ENCODE measurements at regions not wholly inside any gene's neighbourhood (a gene's known extent, or its start where the extent isn't known, plus 50 kb on each side); places are given as distances from the start of the nearest gene placed in this dataset.
"Not testable (repeated sequence)": the region's sequence is repeated elsewhere in the genome, so short reads cannot be mapped to it uniquely, and the experiment has no call there.

GRCh38 chr1:69082312-69082711 lies 485.4 kb upstream of the LRRC7 start:
- ChIA-PET POLR2A (no interaction called here), CTCF (no interaction called here)
- H3K4me3 Mint-ChIP-seq = no peak overlapping the region
- H3K27ac Mint-ChIP-seq = no peak overlapping the region
- H3K36me3 Mint-ChIP-seq (ENCODE audit: low read depth) = no peaks in the 10 kb centered on the region
- no peaks in the 10 kb centered on the region for H3K4me1 Mint-ChIP-seq (ENCODE audit: low read depth)
- H3K27me3 Mint-ChIP-seq (ENCODE audit: low read depth) = no peaks in the 10 kb centered on the region
- no peaks in the 10 kb centered on the region for H3K9me3 Mint-ChIP-seq (ENCODE audit: insufficient read depth)
- no peak for ATAC-seq
- DNase-seq = no peak

GRCh38 chr1:69086148-69086547 lies 481.6 kb upstream of the LRRC7 start:
- ATAC-seq (no peak), DNase-seq (no peak)
- Mint-ChIP-seq H3K4me1 (ENCODE audit: low read depth) (no peaks in the 10 kb centered on the region), H3K36me3 (ENCODE audit: low read depth) (no peaks in the 10 kb centered on the region), H3K27me3 (ENCODE audit: low read depth) (no peaks in the 10 kb centered on the region), H3K9me3 (ENCODE audit: insufficient read depth) (peaks cover 3% of the 10 kb centered on the region), H3K27ac (no peak overlapping the region), H3K4me3 (no peak overlapping the region)
- ChIA-PET CTCF (no interaction called here), POLR2A (no interaction called here)

DNA sequence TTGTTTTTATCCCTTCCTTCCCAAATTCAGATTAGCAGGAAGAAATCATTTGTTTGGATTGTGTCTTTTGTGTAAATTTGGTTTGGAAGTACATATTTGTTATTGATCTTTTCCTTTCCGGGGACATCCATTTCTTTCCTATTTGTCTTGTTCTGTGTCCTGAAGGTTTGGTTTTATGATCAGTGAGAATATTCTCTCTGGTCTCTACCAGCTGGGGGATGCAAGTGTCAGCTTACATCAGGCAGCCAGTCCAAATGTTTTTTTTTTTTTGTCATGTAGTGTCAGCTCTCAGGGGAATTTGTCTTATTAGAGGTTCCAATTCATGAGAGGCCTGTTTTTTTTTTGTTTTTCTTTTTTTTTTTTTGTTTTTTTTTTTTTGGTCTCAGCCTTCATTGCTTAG lies 479.2 kb upstream of the LRRC7 start:
- no peaks in the 10 kb centered on the region for H3K4me1 Mint-ChIP-seq (ENCODE audit: low read depth)
- H3K27ac Mint-ChIP-seq = no peak overlapping the region
- CTCF ChIA-PET = no interaction called here
- ATAC-seq (no peak), DNase-seq (no peak)
- no peaks in the 10 kb centered on the region for H3K27me3 Mint-ChIP-seq (ENCODE audit: low read depth)
- POLR2A ChIA-PET = no interaction called here
- peaks cover 3% of the 10 kb centered on the region for H3K9me3 Mint-ChIP-seq (ENCODE audit: insufficient read depth)
- H3K4me3 Mint-ChIP-seq = no peak overlapping the region
- H3K36me3 Mint-ChIP-seq (ENCODE audit: low read depth) = no peaks in the 10 kb centered on the region

GRCh38 chr1:69090170-69090569 lies 477.6 kb upstream of the LRRC7 start:
- Mint-ChIP-seq H3K27me3 (ENCODE audit: low read depth) (no peaks in the 10 kb centered on the region), H3K4me1 (ENCODE audit: low read depth) (no peaks in the 10 kb centered on the region), H3K9me3 (ENCODE audit: insufficient read depth) (peaks cover 3% of the 10 kb centered on the region), H3K36me3 (ENCODE audit: low read depth) (no peaks in the 10 kb centered on the region), H3K27ac (no peak overlapping the region), H3K4me3 (no peak overlapping the region)
- ATAC-seq = no peak
- ChIA-PET POLR2A (no interaction called here), CTCF (no interaction called here)
- DNase-seq = no peak

- Mint-ChIP-seq H3K4me1 (ENCODE audit: low read depth) (no peaks in the 10 kb centered on the region), H3K27me3 (ENCODE audit: low read depth) (no peaks in the 10 kb centered on the region), H3K36me3 (ENCODE audit: low read depth) (no peaks in the 10 kb centered on the region), H3K9me3 (ENCODE audit: insufficient read depth) (peaks cover 3% of the 10 kb centered on the region), H3K4me3 (no peak overlapping the region), H3K27ac (no peak overlapping the region)
- ATAC-seq (no peak), DNase-seq (no peak)
- ChIA-PET POLR2A (no interaction called here), CTCF (no interaction called here)
Observed at GRCh38 chr1:69090752-69091151, 477.0 kb upstream of the LRRC7 start.

- not testable (repeated sequence) for H3K4me3 Mint-ChIP-seq, ATAC-seq
Observed at GRCh38 chr1:69102058-69102457, 465.7 kb upstream of the LRRC7 start.

DNA sequence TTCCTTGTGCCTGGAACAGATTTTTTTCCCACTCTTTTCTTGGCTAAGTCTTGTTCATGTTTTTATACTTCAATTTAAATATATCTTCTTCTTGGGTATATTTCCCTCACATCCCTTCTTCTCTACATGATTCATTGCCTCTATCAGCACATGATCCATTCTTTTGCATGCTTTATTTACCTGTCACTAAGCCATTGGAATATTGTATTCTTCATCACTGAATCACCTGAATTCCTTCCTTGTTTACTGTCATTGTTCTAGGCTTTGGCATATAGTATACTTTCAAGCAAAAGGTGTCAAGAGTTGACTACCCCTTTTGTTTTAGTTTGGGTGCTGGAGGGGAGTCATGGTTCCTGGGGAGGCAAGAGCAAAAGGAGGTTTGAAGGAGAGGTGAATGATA lies 464.5 kb upstream of the LRRC7 start:
- ChIA-PET POLR2A (no interaction called here), CTCF (interaction anchor here (0.6 kb wide), 1 partner anchor 292 kb away, joined by 3 read pairs; no protein-coding TSS in a partner anchor)
- H3K9me3 Mint-ChIP-seq (ENCODE audit: insufficient read depth) = no peaks in the 10 kb centered on the region
- no peak overlapping the region for H3K4me3 Mint-ChIP-seq
- ATAC-seq (no peak), DNase-seq (no peak)
- H3K27me3 Mint-ChIP-seq (ENCODE audit: low read depth) = no peaks in the 10 kb centered on the region
- no peaks in the 10 kb centered on the region for H3K36me3 Mint-ChIP-seq (ENCODE audit: low read depth)
- no peak overlapping the region for H3K27ac Mint-ChIP-seq
- H3K4me1 Mint-ChIP-seq (ENCODE audit: low read depth) = no peaks in the 10 kb centered on the region

More at GRCh38 chr1:69102058-69102457, 465.7 kb upstream of the LRRC7 start:
- DNase-seq; POLR2A ChIA-PET; H3K9me3 Mint-ChIP-seq (ENCODE audit: insufficient read depth); H3K4me1 Mint-ChIP-seq (ENCODE audit: low read depth); H3K27ac Mint-ChIP-seq; H3K36me3 Mint-ChIP-seq (ENCODE audit: low read depth); CTCF ChIA-PET; H3K27me3 Mint-ChIP-seq (ENCODE audit: low read depth): not testable (repeated sequence)

- DNase-seq (no peak), ATAC-seq (no peak)
- Mint-ChIP-seq H3K27ac (no peak overlapping the region), H3K4me3 (no peak overlapping the region), H3K27me3 (ENCODE audit: low read depth) (no peaks in the 10 kb centered on the region), H3K9me3 (ENCODE audit: insufficient read depth) (no peaks in the 10 kb centered on the region), H3K36me3 (ENCODE audit: low read depth) (no peaks in the 10 kb centered on the region), H3K4me1 (ENCODE audit: low read depth) (no peaks in the 10 kb centered on the region)
- POLR2A ChIA-PET = no interaction called here
- CTCF ChIA-PET = no interaction called here
Observed at GRCh38 chr1:69103705-69104385, 463.9 kb upstream of the LRRC7 start.

DNA sequence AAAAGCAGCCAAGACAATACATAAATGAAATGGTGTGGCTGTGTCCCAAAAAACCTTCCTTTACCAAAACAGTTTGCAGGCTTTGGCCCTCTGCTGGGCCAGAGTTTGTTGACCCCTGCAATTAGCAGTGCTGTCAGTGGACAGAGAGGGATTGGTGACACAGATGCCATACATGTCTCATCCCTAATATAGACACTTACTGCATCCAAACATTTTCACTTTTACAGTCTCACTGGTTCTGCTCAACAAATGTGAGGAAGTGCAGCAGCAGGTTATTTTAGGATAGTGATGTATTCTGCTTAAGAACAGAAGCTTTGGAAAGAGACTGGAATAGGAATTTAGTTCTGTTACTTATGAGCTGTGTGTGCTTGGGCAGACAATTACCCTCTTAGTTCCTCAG lies 462.8 kb upstream of the LRRC7 start:
- Mint-ChIP-seq H3K36me3 (ENCODE audit: low read depth) (no peaks in the 10 kb centered on the region), H3K4me3 (no peak overlapping the region), H3K27me3 (ENCODE audit: low read depth) (no peaks in the 10 kb centered on the region), H3K27ac (no peak overlapping the region), H3K4me1 (ENCODE audit: low read depth) (no peaks in the 10 kb centered on the region), H3K9me3 (ENCODE audit: insufficient read depth) (no peaks in the 10 kb centered on the region)
- DNase-seq (no peak), ATAC-seq (no peak)
- ChIA-PET POLR2A (no interaction called here), CTCF (no interaction called here)

- Mint-ChIP-seq H3K4me1 (ENCODE audit: low read depth) (no peaks in the 10 kb centered on the region), H3K27me3 (ENCODE audit: low read depth) (no peaks in the 10 kb centered on the region), H3K4me3 (no peak overlapping the region), H3K9me3 (ENCODE audit: insufficient read depth) (peaks cover 6% of the 10 kb centered on the region), H3K27ac (no peak overlapping the region), H3K36me3 (ENCODE audit: low read depth) (no peaks in the 10 kb centered on the region)
- ATAC-seq (no peak), DNase-seq (no peak)
- ChIA-PET POLR2A (no interaction called here), CTCF (no interaction called here)
Observed at GRCh38 chr1:69109277-69109676, 458.4 kb upstream of the LRRC7 start.

DNA sequence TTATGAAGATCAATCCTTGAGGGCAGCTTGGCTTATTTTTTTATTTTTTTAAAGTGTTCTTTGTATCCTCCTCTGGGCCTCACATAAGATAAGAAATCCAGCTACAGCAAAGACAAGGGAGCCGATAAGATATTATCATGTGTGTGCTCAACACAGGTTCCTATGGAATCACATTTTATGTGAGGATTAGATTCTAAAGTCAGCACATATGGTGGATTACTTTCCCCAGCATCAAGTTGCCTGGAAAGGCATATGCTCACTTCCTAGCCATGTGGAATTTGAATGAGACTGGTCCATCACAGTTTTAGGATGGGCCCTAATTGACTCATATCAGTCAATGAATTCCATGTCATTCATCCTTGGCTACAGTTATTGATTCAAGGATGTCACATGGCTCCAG lies 456.9 kb upstream of the LRRC7 start:
- DNase-seq (no peak), ATAC-seq (no peak)
- Mint-ChIP-seq H3K36me3 (ENCODE audit: low read depth) (no peaks in the 10 kb centered on the region), H3K27me3 (ENCODE audit: low read depth) (no peaks in the 10 kb centered on the region), H3K4me3 (no peak overlapping the region), H3K9me3 (ENCODE audit: insufficient read depth) (peaks cover 6% of the 10 kb centered on the region), H3K27ac (no peak overlapping the region), H3K4me1 (ENCODE audit: low read depth) (no peaks in the 10 kb centered on the region)
- ChIA-PET CTCF (no interaction called here), POLR2A (no interaction called here)

GRCh38 chr1:69120126-69120741 lies 447.5 kb upstream of the LRRC7 start:
- DNase-seq; H3K27me3 Mint-ChIP-seq (ENCODE audit: low read depth); H3K4me3 Mint-ChIP-seq; H3K36me3 Mint-ChIP-seq (ENCODE audit: low read depth); H3K4me1 Mint-ChIP-seq (ENCODE audit: low read depth); H3K9me3 Mint-ChIP-seq (ENCODE audit: insufficient read depth); ATAC-seq; CTCF ChIA-PET; POLR2A ChIA-PET; H3K27ac Mint-ChIP-seq: not testable (repeated sequence)

GRCh38 chr1:69120817-69121216 lies 446.9 kb upstream of the LRRC7 start:
- Mint-ChIP-seq H3K27me3 (ENCODE audit: low read depth) (no peaks in the 10 kb centered on the region), H3K9me3 (ENCODE audit: insufficient read depth) (peaks cover 7% of the 10 kb centered on the region), H3K27ac (no peak overlapping the region), H3K4me3 (no peak overlapping the region), H3K36me3 (ENCODE audit: low read depth) (no peaks in the 10 kb centered on the region), H3K4me1 (ENCODE audit: low read depth) (no peaks in the 10 kb centered on the region)
- CTCF ChIA-PET = no interaction called here
- no peak for DNase-seq
- no peak for ATAC-seq
- POLR2A ChIA-PET = no interaction called here
